ENCODE measurements at regions not wholly inside any gene's neighbourhood (a gene's known extent, or its start where the extent isn't known, plus 50 kb on each side); places are given as distances from the start of the nearest gene placed in this dataset.

GRCh38 chr2:150007815-150008430 lies 420.3 kb upstream of the MMADHC start:
- Histone ChIP-seq H4K20me1 (ENCODE audit: insufficient read depth) (no peaks in the 10 kb centered on the region), H3K4me1 (ENCODE audit: control insufficient read depth in 1 of 2, insufficient read depth in 2 of 2, low read length in 2 of 2) (no peaks in the 10 kb centered on the region), H3K27ac (ENCODE audit: low read depth, low read length) (no peak overlapping the region), H3K36me3 (ENCODE audit: control insufficient read depth in 1 of 2, insufficient read depth in 2 of 2, low read length in 2 of 2) (no peaks in the 10 kb centered on the region), H3K27me3 (ENCODE audit: insufficient read depth, low read length) (no peaks in the 10 kb centered on the region), H3K9me2 (ENCODE audit: insufficient read depth) (no peaks in the 10 kb centered on the region), H3K9ac (ENCODE audit: low read length) (no peak overlapping the region), H3K9me3 (ENCODE audit: control insufficient read depth in 1 of 2, insufficient read depth in 1 of 2, low read depth in 1 of 2, low read length in 2 of 2) (no peaks in the 10 kb centered on the region), H3K79me2 (ENCODE audit: insufficient read depth, low read length) (no peaks in the 10 kb centered on the region), H2AFZ (ENCODE audit: low read depth, low read length, poor library complexity, severe bottlenecking) (no peak overlapping the region), H3K4me3 (replicated peaks in 1 of 2; ENCODE audit: low read depth in 1 of 2, low read length in 2 of 2) (no peak overlapping the region), H3K4me2 (ENCODE audit: low read length) (no peak overlapping the region)
- ChIA-PET POLR2A (no interaction called here), CTCF (no interaction called here), RAD21 (ENCODE audit: low non-redundant PET in 1 of 2, low total read pairs in 2 of 2, uncharacterized antibody in 2 of 2, unreplicated experiment in 2 of 2) (no interaction called here)
- intact Hi-C loops (cut with micrococcal nuclease), result no loop called here
- ATAC-seq, result no peak
- no peak for DNase-seq (ENCODE audit: low read depth, low spot score)
- BruUV-seq (replicated peaks), result no TSS peak
- TF ChIP-seq RAD21 (IDR thresholded peaks at IDR 0.05; ENCODE audit: low read depth) (no peak), REST (IDR thresholded peaks at IDR 0.05; ENCODE audit: low read depth) (no peak), SP1 (IDR thresholded peaks at IDR 0.05; ENCODE audit: low read depth) (no peak), ELF1 (IDR thresholded peaks at IDR 0.05; ENCODE audit: borderline replicate concordance, low read depth) (no peak), FOSL1 (IDR thresholded peaks at IDR 0.05; ENCODE audit: low read depth) (no peak), EGR1 (IDR thresholded peaks at IDR 0.05; ENCODE audit: low read depth) (no peak), ZBTB33 (IDR thresholded peaks at IDR 0.05; ENCODE audit: extremely low read depth, insufficient replicate concordance, low read length) (no peak), CTCF (IDR thresholded peaks at IDR 0.05 in 2 of 3, conservative IDR thresholded peaks at IDR 0.05 in 1 of 3; ENCODE audit: borderline replicate concordance in 1 of 3, insufficient read depth in 1 of 3, low read depth in 2 of 3, low read length in 2 of 3) (no peak), ATF3 (IDR thresholded peaks at IDR 0.05) (no peak), EZH2 (IDR thresholded peaks at IDR 0.05) (no peak), YY1 (IDR thresholded peaks at IDR 0.05; ENCODE audit: extremely low read depth, insufficient replicate concordance, low read depth, low read length) (no peak), SRF (IDR thresholded peaks at IDR 0.05; ENCODE audit: low read depth) (no peak), EZH2phosphoT487 (IDR thresholded peaks at IDR 0.05; ENCODE audit: borderline replicate concordance) (no peak), SIN3A (IDR thresholded peaks at IDR 0.05; ENCODE audit: low read depth) (no peak), POLR2AphosphoS5 (IDR thresholded peaks at IDR 0.05; ENCODE audit: low read depth, low read length) (no peak), ZNF274 (IDR thresholded peaks at IDR 0.05; ENCODE audit: low read depth, low read length) (no peak), TCF7L2 (IDR thresholded peaks at IDR 0.05; ENCODE audit: borderline replicate concordance, extremely low read depth, insufficient read depth, insufficient read length) (no peak), ZFX (IDR thresholded peaks at IDR 0.05) (no peak), CEBPB (IDR thresholded peaks at IDR 0.05; ENCODE audit: low read depth) (no peak)
